ENCODE measurements at regions not wholly inside any gene's neighbourhood (a gene's known extent, or its start where the extent isn't known, plus 50 kb on each side); places are given as distances from the start of the nearest gene placed in this dataset.
A peak's percentile ranks its signal among the peaks of the same experiment; 100 is the strongest.
"Not testable (repeated sequence)": the region's sequence is repeated elsewhere in the genome, so short reads cannot be mapped to it uniquely, and the experiment has no call there.

DNA sequence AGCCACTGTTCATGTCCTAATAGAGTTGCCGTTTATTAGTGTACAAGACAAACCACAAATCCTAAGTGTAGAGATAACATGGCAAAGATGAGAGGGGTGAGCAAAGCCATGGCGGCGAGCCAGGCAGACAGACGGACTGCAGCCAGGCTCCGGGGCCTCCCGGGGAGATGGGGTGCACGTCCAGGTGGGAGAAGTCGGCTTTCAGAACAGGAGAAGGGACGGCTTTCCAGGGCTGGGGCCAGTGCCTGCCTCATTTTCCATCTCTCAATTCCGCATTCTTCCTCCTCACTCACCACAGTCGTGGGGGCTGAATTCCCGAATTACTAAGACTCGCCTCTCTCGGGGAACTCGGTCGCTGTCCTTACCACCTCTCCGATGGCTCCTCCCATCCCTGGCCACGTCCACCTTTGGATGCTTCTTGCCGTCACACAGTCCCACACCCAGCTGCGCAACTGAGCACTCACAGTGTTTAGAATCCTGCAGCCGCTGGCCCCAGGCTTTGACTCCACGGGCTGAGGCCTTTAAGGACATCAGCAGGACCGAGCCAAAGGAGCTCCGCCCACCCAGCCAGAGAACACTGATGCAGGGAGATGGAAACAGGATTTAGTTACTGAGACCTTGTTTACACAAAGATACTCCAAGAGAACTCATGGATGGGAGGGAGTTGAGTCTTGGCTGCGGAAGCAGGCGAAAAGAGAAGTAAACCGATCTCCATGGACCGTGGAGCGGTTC is 59.7 kb downstream of the RNF112 start:
- H3K36me3 ChIP-seq (ENCODE audit: control insufficient read depth, insufficient read depth, low read length): no peaks in the 10 kb centered on the region
- H3K4me1 ChIP-seq (ENCODE audit: control insufficient read depth, insufficient read depth, low read length): no peaks in the 10 kb centered on the region
- no peak overlapping the region for H3K4me3 ChIP-seq (ENCODE audit: low read length)
- peak; percentile 79 for DNase-seq
- Mint-ChIP-seq H3K27ac (no peak overlapping the region), H3K27me3 (ENCODE audit: insufficient read depth) (no peaks in the 10 kb centered on the region), H3K9me3 (peaks cover 20% of the 10 kb centered on the region), H3K4me1 (peaks cover 14% of the 10 kb centered on the region), H3K4me3 (peak overlapping the region; percentile 3), H3K36me3 (ENCODE audit: low read depth) (peaks cover 5% of the 10 kb centered on the region)
- H3K9me3 ChIP-seq (ENCODE audit: control insufficient read depth, low read length): peaks cover 9% of the 10 kb centered on the region
- TF ChIP-seq CTCF (conservative IDR thresholded peaks at IDR 0.05): no peak
- H3K9ac ChIP-seq (ENCODE audit: extremely low read depth, low read length, poor library complexity, severe bottlenecking): no peak overlapping the region
- 85 to 87% methylated on average over 15 to 29 of the region's 29 CpGs for WGBS, 2 experiments (ENCODE audit: insufficient coverage in 1 of 2, insufficient read length in 1 of 2)
- no peak overlapping the region for H3K27ac ChIP-seq (ENCODE audit: low read depth, low read length)
- no peaks in the 10 kb centered on the region for H3K27me3 ChIP-seq (ENCODE audit: control insufficient read depth, insufficient read depth, low read length, poor library complexity, severe bottlenecking)

- 86 to 99% methylated on average over 3 of the region's 3 CpGs for WGBS, 2 experiments (ENCODE audit: insufficient coverage in 1 of 2, insufficient read length in 1 of 2)
- not testable (repeated sequence) for H3K9ac ChIP-seq (ENCODE audit: extremely low read depth, low read length, poor library complexity, severe bottlenecking); H3K4me3 Mint-ChIP-seq; H3K27me3 ChIP-seq (ENCODE audit: control insufficient read depth, insufficient read depth, low read length, poor library complexity, severe bottlenecking); H3K27ac ChIP-seq (ENCODE audit: low read depth, low read length); H3K36me3 ChIP-seq (ENCODE audit: control insufficient read depth, insufficient read depth, low read length); H3K27ac Mint-ChIP-seq; H3K4me3 ChIP-seq (ENCODE audit: low read length); H3K36me3 Mint-ChIP-seq (ENCODE audit: low read depth); DNase-seq; H3K9me3 ChIP-seq (ENCODE audit: control insufficient read depth, low read length); H3K4me1 ChIP-seq (ENCODE audit: control insufficient read depth, insufficient read depth, low read length); H3K4me1 Mint-ChIP-seq; H3K27me3 Mint-ChIP-seq (ENCODE audit: insufficient read depth)
- H3K9me3 Mint-ChIP-seq: peaks cover 21% of the 10 kb centered on the region
Measured at GRCh38 chr17:19474405-19474804, 59.2 kb upstream of the SLC47A1 start.

GRCh38 chr17:19475800-19476199 is 57.9 kb upstream of the SLC47A1 start:
- H3K4me3 Mint-ChIP-seq; H3K36me3 Mint-ChIP-seq (ENCODE audit: low read depth); H3K27me3 Mint-ChIP-seq (ENCODE audit: insufficient read depth); H3K27ac Mint-ChIP-seq; H3K9ac ChIP-seq (ENCODE audit: extremely low read depth, low read length, poor library complexity, severe bottlenecking); H3K36me3 ChIP-seq (ENCODE audit: control insufficient read depth, insufficient read depth, low read length); H3K27ac ChIP-seq (ENCODE audit: low read depth, low read length); H3K4me3 ChIP-seq (ENCODE audit: low read length); DNase-seq; H3K4me1 Mint-ChIP-seq; H3K4me1 ChIP-seq (ENCODE audit: control insufficient read depth, insufficient read depth, low read length); H3K27me3 ChIP-seq (ENCODE audit: control insufficient read depth, insufficient read depth, low read length, poor library complexity, severe bottlenecking): not testable (repeated sequence)
- H3K9me3 Mint-ChIP-seq: peaks cover 30% of the 10 kb centered on the region
- peaks cover 16% of the 10 kb centered on the region for H3K9me3 ChIP-seq (ENCODE audit: control insufficient read depth, low read length)
- WGBS, 2 experiments (ENCODE audit: insufficient coverage in 1 of 2, insufficient read length in 1 of 2): 83% methylated on average over 16 of the region's 31 CpGs; no CpG with 5 or more reads in 1 of the 2 experiments

DNA sequence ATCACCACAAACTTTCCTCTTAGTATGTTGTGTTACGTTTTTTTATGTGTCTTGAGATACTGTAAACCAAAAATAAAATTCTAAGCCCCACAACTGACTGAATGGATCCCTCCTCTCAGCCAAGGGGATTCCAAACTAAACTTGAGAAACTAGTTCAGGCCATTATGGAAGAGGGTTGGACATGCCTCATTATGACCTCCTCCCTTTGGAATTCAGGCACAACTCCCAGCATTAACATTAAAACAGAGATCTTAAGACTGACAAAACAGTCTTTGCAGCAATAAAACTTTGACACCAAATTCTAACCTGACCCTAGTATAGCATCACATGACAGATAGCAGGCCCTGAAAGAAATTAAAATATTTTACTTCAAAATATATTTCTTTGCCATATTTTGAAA is 51.1 kb upstream of the SLC47A1 start:
- peaks cover 9% of the 10 kb centered on the region for H3K4me1 Mint-ChIP-seq
- peaks cover 13% of the 10 kb centered on the region for H3K9me3 Mint-ChIP-seq
- peak overlapping the region; percentile 53 for H3K27ac Mint-ChIP-seq
- no peak for DNase-seq
- peaks cover 2% of the 10 kb centered on the region for H3K36me3 Mint-ChIP-seq (ENCODE audit: low read depth)
- peak overlapping the region; percentile 17 for H3K27ac ChIP-seq (ENCODE audit: low read depth, low read length)
- no peaks in the 10 kb centered on the region for H3K4me1 ChIP-seq (ENCODE audit: control insufficient read depth, insufficient read depth, low read length)
- no peak for TF ChIP-seq CTCF (conservative IDR thresholded peaks at IDR 0.05)
- no peaks in the 10 kb centered on the region for H3K27me3 Mint-ChIP-seq (ENCODE audit: insufficient read depth)
- no peaks in the 10 kb centered on the region for H3K36me3 ChIP-seq (ENCODE audit: control insufficient read depth, insufficient read depth, low read length)
- no CpG with 5 or more reads among the region's 1 CpG for WGBS, 2 experiments (ENCODE audit: insufficient coverage in 1 of 2, insufficient read length in 1 of 2)
- no peaks in the 10 kb centered on the region for H3K27me3 ChIP-seq (ENCODE audit: control insufficient read depth, insufficient read depth, low read length, poor library complexity, severe bottlenecking)
- H3K4me3 Mint-ChIP-seq: no peak overlapping the region
- H3K9ac ChIP-seq (ENCODE audit: extremely low read depth, low read length, poor library complexity, severe bottlenecking): no peak overlapping the region
- H3K9me3 ChIP-seq (ENCODE audit: control insufficient read depth, low read length): peaks cover 10% of the 10 kb centered on the region
- H3K4me3 ChIP-seq (ENCODE audit: low read length): no peak overlapping the region
